ENCODE measurements at regions not wholly inside any gene's neighbourhood (a gene's known extent, or its start where the extent isn't known, plus 50 kb on each side); places are given as distances from the start of the nearest gene placed in this dataset.

GRCh38 chr4:125115941-125116340, 198.8 kb upstream of the FAT4 start:
- Histone ChIP-seq H3K9ac (replicated peaks in 1 of 4; ENCODE audit: extremely low read depth in 1 of 4, low read depth in 3 of 4, low read length in 3 of 4) (no peak overlapping the region), H4K8ac (ENCODE audit: extremely low read depth, insufficient read depth, low read length) (no peak overlapping the region), H4K91ac (replicated peaks; ENCODE audit: insufficient read length, low read length) (no peak overlapping the region), H4K20me1 (replicated peaks in 1 of 2; ENCODE audit: control insufficient read depth in 1 of 2, insufficient read depth in 2 of 2, low read length in 2 of 2) (no peaks in the 10 kb centered on the region), H3K14ac (ENCODE audit: insufficient read length) (no peak overlapping the region), H3K79me1 (ENCODE audit: low read depth, low read length) (no peaks in the 10 kb centered on the region), H3K4me3 (ENCODE audit: extremely low read depth in 1 of 4, insufficient read depth in 2 of 4, low read depth in 3 of 4, low read length in 4 of 4) (no peak overlapping the region), H3K56ac (replicated peaks; ENCODE audit: insufficient read length, low read depth, low read length) (no peak overlapping the region), H3K23me2 (ENCODE audit: low read depth, low read length) (no peaks in the 10 kb centered on the region), H3K36me3 (ENCODE audit: control insufficient read depth in 2 of 4, insufficient read depth in 4 of 4, low read length in 3 of 4) (no peaks in the 10 kb centered on the region), H2BK12ac (ENCODE audit: low read depth, low read length) (no peak overlapping the region), H2BK5ac (ENCODE audit: low read depth, low read length) (no peak overlapping the region), H4K5ac (ENCODE audit: insufficient read length, low read depth, low read length) (no peak overlapping the region), H3K18ac (ENCODE audit: extremely low read depth, low read length) (no peak overlapping the region), H2BK120ac (replicated peaks; ENCODE audit: low read depth, low read length) (no peak overlapping the region), H3K9me3 (ENCODE audit: insufficient read depth in 2 of 2, low read depth in 1 of 2, low read length in 1 of 2) (no peaks in the 10 kb centered on the region), H3K4me2 (ENCODE audit: insufficient read depth in 1 of 2, low read depth in 2 of 2, low read length in 2 of 2) (no peak overlapping the region), H3K4ac (replicated peaks; ENCODE audit: insufficient read length, low read depth, low read length) (no peak overlapping the region), H3K23ac (ENCODE audit: insufficient read length) (no peak overlapping the region), H3K79me2 (ENCODE audit: control insufficient read depth in 1 of 2, insufficient read depth in 2 of 2, low read length in 2 of 2) (no peaks in the 10 kb centered on the region), H3K27ac (ENCODE audit: low read depth, low read length) (no peak overlapping the region), H3K4me1 (replicated peaks in 1 of 4; ENCODE audit: control insufficient read depth in 3 of 4, insufficient read depth in 4 of 4, low read length in 3 of 4) (peaks cover 0 to 5% (median 4%) of the 10 kb centered on the region in 4 experiments; a peak in 4 of 7 replicates), H2BK20ac (ENCODE audit: low read length) (no peak overlapping the region), H2BK15ac (ENCODE audit: low read length) (no peak overlapping the region), H3K27me3 (replicated peaks in 1 of 4; ENCODE audit: control insufficient read depth in 3 of 4, extremely low read depth in 1 of 4, insufficient read depth in 3 of 4, low read length in 3 of 4) (no peaks in the 10 kb centered on the region), H2AK5ac (ENCODE audit: low read depth, low read length) (no peak overlapping the region), H2AFZ (ENCODE audit: low read length) (no peak overlapping the region)
- POLR2A ChIA-PET (ENCODE audit: partially characterized antibody) = no interaction called here
- no peak for TF ChIP-seq CEBPB (IDR thresholded peaks at IDR 0.05; ENCODE audit: low read depth, low read length)
- TF ChIP-seq POLR2AphosphoS5 (IDR thresholded peaks at IDR 0.05; ENCODE audit: low read depth, low read length) = no peak
- TF ChIP-seq CREB1 (IDR thresholded peaks at IDR 0.05) = no peak
- TF ChIP-seq, protein P1, sequence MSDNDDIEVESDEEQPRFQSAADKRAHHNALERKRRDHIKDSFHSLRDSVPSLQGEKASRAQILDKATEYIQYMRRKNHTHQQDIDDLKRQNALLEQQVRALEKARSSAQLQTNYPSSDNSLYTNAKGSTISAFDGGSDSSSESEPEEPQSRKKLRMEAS (IDR thresholded peaks at IDR 0.05) = no peak
- no peak for TF ChIP-seq SRF (IDR thresholded peaks at IDR 0.05; ENCODE audit: low read depth, low read length)
- TF ChIP-seq KDM4A (IDR thresholded peaks at IDR 0.05; ENCODE audit: low read depth, low read length, severe bottlenecking) = no peak
- no peak for TF ChIP-seq EGR1 (IDR thresholded peaks at IDR 0.05; ENCODE audit: borderline replicate concordance, low read depth, low read length)
- TF ChIP-seq YY1 (IDR thresholded peaks at IDR 0.05; ENCODE audit: low read depth, low read length) = no peak
- no peak for TF ChIP-seq KDM1A (IDR thresholded peaks at IDR 0.05; ENCODE audit: borderline replicate concordance, low read length)
- no peak for TF ChIP-seq EZH2 (IDR thresholded peaks at IDR 0.05; ENCODE audit: low read depth, low read length, severe bottlenecking)
- no peak for TF ChIP-seq POLR2A (IDR thresholded peaks at IDR 0.05; ENCODE audit: control extremely low read depth in 1 of 2, low read depth in 2 of 2, low read length in 2 of 2)
- TF ChIP-seq BCL11A (IDR thresholded peaks at IDR 0.05; ENCODE audit: low read depth in 2 of 2, low read length in 2 of 2) = no peak
- TF ChIP-seq NANOG (IDR thresholded peaks at IDR 0.05; ENCODE audit: insufficient read depth, low read depth, low read length, poor library complexity, severe bottlenecking) = no peak
- FAIRE-seq = no peak
- DNase-seq (ENCODE audit: low read depth in 1 of 2, low spot score in 2 of 2) = no peak
- CTCF ChIA-PET (ENCODE audit: partially characterized antibody) = no interaction called here
- 92% methylated on average over 5 of the region's 5 CpGs; no CpG with 5 or more reads in 1 of the 2 experiments for WGBS, 2 experiments (ENCODE audit: extremely low coverage in 1 of 2, insufficient coverage in 1 of 2, insufficient read length in 1 of 2, insufficient replicate concordance in 2 of 2, low coverage in 1 of 2, low lambda C conversion rate in 2 of 2, missing lambda C conversion rate in 1 of 2)

Data from H1 (cell line).